ENCODE measurements at regions not wholly inside any gene's neighbourhood (a gene's known extent, or its start where the extent isn't known, plus 50 kb on each side); places are given as distances from the start of the nearest gene placed in this dataset.
"Not testable (repeated sequence)": the region's sequence is repeated elsewhere in the genome, so short reads cannot be mapped to it uniquely, and the experiment has no call there.

DNA sequence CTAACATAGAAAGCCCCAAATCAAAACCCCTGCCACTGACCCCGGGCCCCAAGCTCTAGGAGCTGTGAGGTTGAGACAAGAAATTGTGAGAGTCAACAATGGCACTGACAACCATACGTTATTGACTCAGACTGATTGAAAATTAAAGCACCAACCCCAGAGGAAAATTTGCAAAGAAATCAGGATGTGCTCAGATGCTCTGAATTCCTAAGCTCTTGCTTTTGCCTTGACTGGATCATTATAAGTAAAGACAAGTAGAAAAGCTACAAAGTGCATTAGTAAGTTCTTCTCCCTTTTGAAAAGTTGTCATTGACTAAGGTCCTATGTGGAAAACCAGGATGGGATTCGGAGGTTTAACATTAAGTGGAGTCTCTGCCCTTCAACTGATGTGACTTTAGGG lies 130.2 kb downstream of the SAMD9 start:
- ATAC-seq (no peak), DNase-seq (no peak)
- intact Hi-C loops (cut with DNase I), result loop anchor here in 1 of 2 donors (5.0 kb wide), 1 partner anchor 365 kb away; no protein-coding TSS in a partner anchor

- DNase-seq (no peak), ATAC-seq (no peak)
- intact Hi-C loops (cut with DNase I), result loop anchor here in 1 of 2 donors (5.0 kb wide), 1 partner anchor 365 kb away; no protein-coding TSS in a partner anchor
Measured at GRCh38 chr7:92987095-92987494, 130.7 kb downstream of the SAMD9 start.

GRCh38 chr7:92982928-92983327 lies 134.9 kb downstream of the SAMD9 start:
- intact Hi-C loops (cut with DNase I), result no loop called here
- ATAC-seq (no peak), DNase-seq (no peak)

DNA sequence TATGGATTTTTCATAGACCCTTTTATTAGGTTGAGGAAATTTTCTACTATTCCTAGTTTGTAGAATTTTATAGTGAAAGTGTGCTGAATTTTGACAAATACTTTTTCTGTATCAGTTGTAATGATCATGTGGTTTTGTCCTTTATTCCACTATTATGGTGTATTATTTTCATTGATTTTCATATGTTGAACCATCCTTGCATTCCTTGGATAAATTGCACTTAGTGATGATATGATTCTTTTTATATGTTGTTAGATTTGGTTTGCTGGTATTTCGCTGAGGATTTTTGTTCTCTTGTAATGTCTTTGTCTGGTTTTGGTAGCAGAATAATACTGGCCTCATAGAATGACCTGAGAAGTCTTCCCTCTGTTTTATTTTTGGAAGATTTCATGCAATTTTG lies 140.6 kb upstream of the CDK6 start:
- DNase-seq (no peak), ATAC-seq (no peak)
- intact Hi-C loops (cut with DNase I), result no loop called here

- intact Hi-C loops (cut with DNase I), result no loop called here
- ATAC-seq (peak in 1 of 2 donors; percentile 15), DNase-seq (no peak)
Measured at GRCh38 chr7:92973974-92974373, 137.6 kb upstream of the CDK6 start.

GRCh38 chr7:92973293-92973731 lies 136.9 kb upstream of the CDK6 start:
- intact Hi-C loops (cut with DNase I), result no loop called here
- ATAC-seq (no peak), DNase-seq (no peak)

DNA sequence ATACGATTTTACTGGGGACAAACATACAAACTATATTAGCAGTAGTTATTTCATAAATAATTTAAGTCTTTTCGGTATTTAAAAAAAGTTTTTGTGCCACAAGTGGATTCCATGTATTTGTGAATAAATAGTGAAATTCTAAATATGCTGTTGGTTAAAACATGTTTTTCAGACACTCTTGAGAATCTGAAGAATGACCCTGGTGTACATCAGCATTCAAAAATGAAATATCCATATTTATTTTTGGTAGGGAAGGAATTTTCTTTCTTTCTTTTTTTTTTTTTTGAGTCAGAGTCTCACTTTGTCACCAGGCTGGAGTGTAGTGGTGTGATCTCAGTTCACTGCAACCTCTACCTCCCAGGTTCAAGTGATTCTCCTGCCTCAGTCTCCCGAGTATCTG lies 136.1 kb upstream of the CDK6 start:
- intact Hi-C loops (cut with DNase I), result no loop called here
- ATAC-seq (no peak), DNase-seq (no peak)

DNA sequence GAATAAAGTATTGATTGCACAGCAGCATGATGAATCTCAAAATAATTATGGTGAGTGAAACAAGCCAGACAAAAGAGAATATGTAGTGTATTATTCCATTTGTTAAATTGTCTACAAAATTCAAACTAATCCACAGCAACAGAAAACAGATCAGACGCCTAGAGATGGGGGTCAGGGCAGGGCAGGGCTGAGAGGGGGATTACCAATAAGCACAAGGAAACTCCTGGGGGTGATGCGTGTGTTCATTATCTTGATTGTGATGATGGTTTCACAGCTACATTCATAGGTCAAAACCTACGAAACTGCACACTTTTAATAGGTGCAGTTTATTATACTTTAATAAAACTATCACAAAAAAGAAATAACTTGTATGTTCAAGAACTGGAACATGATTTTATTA lies 132.7 kb upstream of the CDK6 start:
- intact Hi-C loops (cut with DNase I), result no loop called here
- DNase-seq, result no peak
- no peak for ATAC-seq

GRCh38 chr7:92968502-92968901 lies 132.1 kb upstream of the CDK6 start:
- intact Hi-C loops (cut with DNase I), result no loop called here
- DNase-seq (no peak), ATAC-seq (no peak)

DNA sequence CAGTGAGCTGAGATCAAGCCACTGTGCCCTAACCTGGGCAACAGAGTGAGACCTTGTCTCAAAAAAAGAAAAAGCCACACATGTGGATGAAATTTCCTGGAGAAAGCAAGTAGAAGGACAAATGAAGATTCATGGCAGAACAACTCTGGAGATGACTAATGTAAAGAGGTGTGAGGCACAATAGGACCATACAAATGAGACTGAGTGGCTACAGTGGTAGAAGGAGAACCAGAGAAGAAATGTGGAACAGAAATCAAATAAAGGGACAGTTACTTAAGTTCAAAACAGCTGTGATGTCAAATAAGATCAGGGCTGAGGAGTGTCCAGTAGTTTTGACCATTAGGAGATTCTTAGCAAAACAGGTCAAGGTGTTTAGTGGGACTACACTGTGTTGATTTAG lies 130.9 kb upstream of the CDK6 start:
- no peak for ATAC-seq
- intact Hi-C loops (cut with DNase I), result no loop called here
- DNase-seq, result no peak

DNA sequence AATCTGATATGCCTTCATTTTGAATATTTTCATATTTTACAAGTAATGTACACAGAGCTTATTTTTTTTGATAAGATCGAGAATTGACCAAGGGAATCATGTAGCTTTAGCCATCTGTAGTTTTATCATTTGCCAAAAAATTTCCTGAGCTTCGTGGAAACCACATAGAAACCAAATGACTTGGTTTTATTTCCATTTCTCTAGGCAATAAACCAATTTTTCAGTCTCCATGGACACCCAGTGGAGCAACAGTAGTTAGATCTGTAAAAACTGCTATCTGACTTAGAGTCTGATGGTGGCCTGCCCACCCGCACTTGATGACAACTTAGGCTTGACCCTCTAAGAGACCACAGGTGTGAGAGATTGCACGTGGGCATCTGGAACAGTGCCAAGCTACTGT lies 127.8 kb upstream of the CDK6 start:
- ATAC-seq (no peak), DNase-seq (no peak)
- intact Hi-C loops (cut with DNase I), result no loop called here

DNA sequence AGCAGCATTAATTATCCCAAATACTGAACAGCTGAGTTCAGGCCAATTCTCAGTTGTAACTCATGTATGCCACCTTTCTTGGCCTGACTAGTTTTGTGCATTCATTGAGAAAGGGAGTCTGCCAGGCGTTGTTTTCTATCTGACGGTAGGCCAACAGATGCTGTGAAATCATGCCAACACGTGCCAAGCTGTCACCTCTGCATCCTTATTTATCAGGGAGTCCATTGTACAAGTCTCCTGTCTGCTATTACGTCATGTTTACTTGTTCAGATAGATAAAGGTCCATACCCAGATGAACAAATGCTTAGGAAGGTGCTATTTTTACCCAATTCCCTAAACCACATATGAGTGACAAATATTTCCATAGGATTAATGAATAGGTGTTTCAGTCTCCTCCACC lies 127.2 kb upstream of the CDK6 start:
- intact Hi-C loops (cut with DNase I), result no loop called here
- DNase-seq, result no peak
- ATAC-seq, result no peak

GRCh38 chr7:92961961-92962360 lies 125.6 kb upstream of the CDK6 start:
- intact Hi-C loops (cut with DNase I), result no loop called here
- DNase-seq (no peak), ATAC-seq (no peak)

GRCh38 chr7:92956575-92956974 lies 120.2 kb upstream of the CDK6 start:
- intact Hi-C loops (cut with DNase I), result no loop called here
- no peak for DNase-seq
- ATAC-seq, result no peak

DNA sequence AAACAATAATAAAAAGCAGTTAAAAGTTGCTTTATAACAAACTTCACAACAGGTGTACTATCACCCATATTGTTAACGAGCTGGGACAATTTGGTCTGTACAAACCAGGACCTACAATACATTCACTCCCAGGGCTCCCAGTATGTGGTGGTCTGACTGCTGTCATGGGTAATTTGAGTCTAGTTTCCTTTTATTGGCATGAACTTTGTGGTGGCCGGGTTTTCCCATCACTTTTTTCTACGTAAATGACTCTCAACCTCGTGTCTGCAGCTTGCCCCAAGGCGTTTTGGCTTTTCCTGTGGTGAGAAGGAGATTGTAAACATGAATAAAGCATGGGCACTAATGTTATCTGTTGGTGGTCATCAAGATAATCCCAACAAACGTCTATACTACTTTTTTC lies 118.7 kb upstream of the CDK6 start:
- no peak for DNase-seq
- intact Hi-C loops (cut with DNase I), result no loop called here

DNA sequence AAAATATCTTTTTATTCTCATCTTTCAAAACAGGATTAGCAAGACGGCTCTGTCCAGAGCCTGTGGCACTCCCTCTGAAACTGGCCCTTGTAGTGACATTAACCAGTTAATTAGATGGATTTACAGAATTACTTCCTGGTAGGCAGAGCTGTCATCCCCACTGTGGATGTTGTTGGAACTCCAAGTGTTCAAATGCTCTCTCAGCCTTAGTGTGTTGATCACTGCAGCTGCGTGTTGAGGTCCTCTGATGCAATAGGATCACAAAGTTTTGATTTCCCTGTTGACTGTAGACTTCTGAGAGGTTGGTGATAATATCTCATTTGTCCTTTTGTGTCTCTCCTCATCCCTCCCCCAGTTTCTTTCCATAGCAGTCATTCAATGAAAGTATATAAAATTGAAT lies 117.3 kb upstream of the CDK6 start:
- DNase-seq, result no peak
- intact Hi-C loops (cut with DNase I), result no loop called here
- no peak for ATAC-seq

More for the DNA sequence above, 118.7 kb upstream of the CDK6 start:
- no peak for ATAC-seq

DNA sequence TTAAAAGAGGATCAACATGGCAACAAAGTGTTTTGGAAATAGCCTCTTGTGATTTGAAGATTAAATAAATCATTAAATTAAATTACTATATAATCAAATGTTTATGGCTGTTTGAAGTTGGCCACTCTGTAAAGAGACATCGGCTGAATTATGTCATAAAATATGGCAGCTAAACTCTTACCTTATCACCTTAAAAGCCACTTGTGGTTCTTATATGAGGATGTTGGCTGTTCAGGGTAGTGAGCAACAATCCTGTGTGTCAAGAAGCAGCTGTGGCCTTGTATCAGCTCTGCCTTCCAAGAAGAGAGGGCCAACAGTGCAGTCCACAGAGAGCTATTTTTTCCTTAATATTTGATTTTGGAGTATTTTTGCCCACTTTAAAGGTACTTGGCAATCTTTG lies 113.4 kb upstream of the CDK6 start:
- no peak for ATAC-seq
- intact Hi-C loops (cut with DNase I), result no loop called here

GRCh38 chr7:92945840-92946239 lies 109.5 kb upstream of the CDK6 start:
- no peak for DNase-seq
- intact Hi-C loops (cut with DNase I), result no loop called here
- no peak for ATAC-seq

More for the DNA sequence above, 113.4 kb upstream of the CDK6 start:
- DNase-seq, result no peak

DNA sequence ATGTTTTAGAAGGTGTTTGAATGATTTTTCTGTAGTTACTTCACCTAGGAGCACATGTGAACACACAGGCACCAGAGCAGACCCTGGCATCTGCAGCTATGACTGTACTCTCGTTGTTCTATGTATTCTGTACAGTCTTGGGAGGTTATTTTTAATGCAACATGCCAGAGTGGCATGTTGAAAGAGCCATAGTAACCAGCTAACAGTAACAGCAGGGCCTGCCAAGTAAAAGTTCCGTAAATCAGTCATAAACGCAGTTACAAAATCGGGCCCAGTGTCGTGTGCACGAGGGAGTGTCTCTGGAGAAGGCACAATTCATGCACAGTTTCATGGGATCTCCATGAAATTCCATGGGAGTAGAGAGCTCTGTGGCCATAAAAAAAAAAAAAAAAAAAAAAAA lies 108.3 kb upstream of the CDK6 start:
- intact Hi-C loops (cut with DNase I), result no loop called here
- DNase-seq (no peak), ATAC-seq (peak in 1 of 2 donors; percentile 67)

DNA sequence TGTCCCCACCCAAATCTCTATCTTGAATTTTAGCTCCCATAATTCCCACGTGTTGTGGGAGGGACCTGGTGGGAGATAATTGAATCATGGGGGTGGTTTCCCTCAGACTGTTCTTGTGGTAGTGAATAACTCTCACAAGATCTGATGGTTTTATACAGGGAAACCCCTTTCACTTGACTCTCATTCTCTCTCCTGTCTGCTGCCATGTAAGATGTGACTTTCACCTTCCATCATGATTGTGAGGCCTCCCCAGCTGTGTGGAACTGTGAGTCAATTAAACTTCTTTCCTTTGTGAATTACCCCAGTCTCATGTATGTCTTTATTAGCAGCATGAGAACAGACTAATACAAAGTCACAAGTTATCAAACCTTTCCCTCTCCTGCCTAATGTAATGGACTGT lies 106.3 kb upstream of the CDK6 start:
- DNase-seq; intact Hi-C loops (cut with DNase I); ATAC-seq: not testable (repeated sequence)

DNA sequence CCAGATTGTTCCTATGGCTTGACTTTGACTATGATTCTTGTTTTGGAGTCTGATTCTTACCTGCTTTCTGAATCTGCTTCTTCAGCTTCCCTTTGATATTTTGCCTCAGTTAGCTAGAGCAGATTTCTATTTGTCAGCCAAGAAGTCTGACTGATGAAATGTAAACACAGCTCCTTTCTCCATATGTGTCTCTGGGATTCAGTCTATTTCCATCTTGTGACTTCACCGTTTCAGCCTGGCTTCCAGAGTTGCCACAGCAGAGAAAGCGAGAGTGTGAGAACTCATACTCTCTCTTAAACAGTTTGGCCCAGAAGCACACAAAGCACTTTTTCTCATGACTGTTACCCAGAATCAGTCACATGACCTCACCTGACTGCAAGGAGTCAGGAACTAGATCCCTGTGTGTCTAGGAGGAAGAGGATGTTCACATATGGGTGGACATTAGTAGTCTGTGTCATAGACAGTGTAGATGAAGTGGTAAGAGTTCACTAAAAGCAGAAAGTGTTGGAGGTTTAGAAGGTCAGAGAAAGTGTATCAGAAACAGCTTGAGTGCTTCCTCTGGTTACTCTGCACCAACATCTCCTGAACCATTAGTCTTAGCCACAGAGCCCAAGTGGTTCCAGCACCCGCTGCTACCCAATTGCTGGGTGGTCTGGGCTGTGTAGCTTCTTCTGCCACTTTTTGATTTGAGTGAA lies 103.4 kb upstream of the CDK6 start:
- ATAC-seq, result no peak
- DNase-seq, result no peak
- intact Hi-C loops (cut with DNase I), result no loop called here

GRCh38 chr7:92934096-92934495 lies 97.7 kb upstream of the CDK6 start:
- intact Hi-C loops (cut with DNase I), result no loop called here
- DNase-seq (no peak), ATAC-seq (no peak)

All from left cardiac atrium (tissue), 4 donors.